ENCODE measurements at regions not wholly inside any gene's neighbourhood (a gene's known extent, or its start where the extent isn't known, plus 50 kb on each side); places are given as distances from the start of the nearest gene placed in this dataset.
A peak's percentile ranks its signal among the peaks of the same experiment; 100 is the strongest.

- no peak for DNase-seq (ENCODE audit: low read depth)
Measured at GRCh38 chr10:33126742-33127141, 168.7 kb upstream of the ITGB1 start.

- DNase-seq (ENCODE audit: low read depth): no peak
Measured at GRCh38 chr10:33125522-33126517, 167.8 kb upstream of the ITGB1 start.

GRCh38 chr10:33125111-33125510, 167.1 kb upstream of the ITGB1 start:
- DNase-seq (ENCODE audit: low read depth): no peak

GRCh38 chr10:33123680-33124079, 165.7 kb upstream of the ITGB1 start:
- DNase-seq (ENCODE audit: low read depth): no peak

GRCh38 chr10:33122014-33122809, 164.2 kb upstream of the ITGB1 start:
- DNase-seq (ENCODE audit: low read depth): no peak

GRCh38 chr10:33120700-33121099, 162.7 kb upstream of the ITGB1 start:
- DNase-seq (ENCODE audit: low read depth): no peak

- DNase-seq (ENCODE audit: low read depth): no peak
Measured at GRCh38 chr10:33120275-33120674, 162.2 kb upstream of the ITGB1 start.

GRCh38 chr10:33117816-33118215, 159.8 kb upstream of the ITGB1 start:
- peak; percentile 17 for DNase-seq (ENCODE audit: low read depth)

- DNase-seq (ENCODE audit: low read depth): no peak
Measured at GRCh38 chr10:33117230-33117629, 159.2 kb upstream of the ITGB1 start.

GRCh38 chr10:33115738-33116719, 158.0 kb upstream of the ITGB1 start:
- DNase-seq (ENCODE audit: low read depth): no peak

- DNase-seq (ENCODE audit: low read depth): no peak
Measured at GRCh38 chr10:33114451-33114952, 156.5 kb upstream of the ITGB1 start.

GRCh38 chr10:33113466-33113865, 155.4 kb upstream of the ITGB1 start:
- DNase-seq (ENCODE audit: low read depth): no peak

- DNase-seq (ENCODE audit: low read depth): no peak
Measured at GRCh38 chr10:33112831-33113455, 154.9 kb upstream of the ITGB1 start.

GRCh38 chr10:33111488-33112051, 153.5 kb upstream of the ITGB1 start:
- no peak for DNase-seq (ENCODE audit: low read depth)

GRCh38 chr10:33109788-33110469, 151.9 kb upstream of the ITGB1 start:
- DNase-seq (ENCODE audit: low read depth): no peak

GRCh38 chr10:33109384-33109783, 151.4 kb upstream of the ITGB1 start:
- no peak for DNase-seq (ENCODE audit: low read depth)

- no peak for DNase-seq (ENCODE audit: low read depth)
Measured at GRCh38 chr10:33107953-33108352, 149.9 kb upstream of the ITGB1 start.

GRCh38 chr10:33106767-33107166, 148.7 kb upstream of the ITGB1 start:
- no peak for DNase-seq (ENCODE audit: low read depth)

- DNase-seq (ENCODE audit: low read depth): no peak
Measured at GRCh38 chr10:33103863-33104379, 145.9 kb upstream of the ITGB1 start.

- no peak for DNase-seq (ENCODE audit: low read depth)
Measured at GRCh38 chr10:33102071-33102470, 144.0 kb upstream of the ITGB1 start.

Data from activated gamma-delta T cell treated with anti-CD3 and anti-CD28 coated beads, Interleukin-2, amount 50 U/mL, for 16 hours (primary cell).